Ishikawa (cell line): ENCODE measurements at regions not wholly inside any gene's neighbourhood (a gene's known extent, or its start where the extent isn't known, plus 50 kb on each side); places are given as distances from the start of the nearest gene placed in this dataset.

ENCODE experiments used
- CEBPB ChIP-seq: IDR thresholded peaks from 2 replicates; pipeline ENCODE4 v1.6.1; 2012
- EP300 ChIP-seq: IDR thresholded peaks from 2 replicates; pipeline ENCODE4 v1.6.1; 2012; ENCODE audit warnings: borderline replicate concordance
- TCF12 ChIP-seq: IDR thresholded peaks from 2 replicates; pipeline ENCODE4 v1.6.1; 2012; ENCODE audit warnings: low read depth
- TEAD4 ChIP-seq: IDR thresholded peaks from 2 replicates; pipeline ENCODE4 v1.6.1; 2012
- YY1 ChIP-seq: IDR thresholded peaks from 2 replicates; pipeline ENCODE4 v1.6.1; 2012; ENCODE audit warnings: low read depth

DNA sequence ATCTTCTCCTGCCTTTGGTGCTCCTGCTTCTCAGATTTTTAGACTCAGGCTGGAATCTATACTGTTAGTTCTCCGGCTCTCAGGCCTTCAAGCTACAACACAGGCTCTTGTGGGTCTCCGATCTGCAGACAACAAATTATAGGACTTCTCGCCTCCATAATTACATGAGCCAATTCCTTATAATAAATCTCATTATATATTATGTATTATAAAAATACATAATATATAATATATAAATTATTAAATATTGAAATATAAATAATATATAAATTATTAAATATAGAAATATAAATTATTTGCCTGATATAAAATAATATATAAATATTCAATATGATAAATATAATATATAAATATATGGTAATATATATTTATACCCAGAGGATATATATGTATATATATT, 1214.0 kb downstream of the ROBO2 start:
- no peak for TF ChIP-seq TEAD4
- no peak for TF ChIP-seq CEBPB
- no peak for TF ChIP-seq EP300
- TF ChIP-seq TCF12: no peak
- no peak for TF ChIP-seq YY1
